ENCODE measurements at regions not wholly inside any gene's neighbourhood (a gene's known extent, or its start where the extent isn't known, plus 50 kb on each side); places are given as distances from the start of the nearest gene placed in this dataset.

DNA sequence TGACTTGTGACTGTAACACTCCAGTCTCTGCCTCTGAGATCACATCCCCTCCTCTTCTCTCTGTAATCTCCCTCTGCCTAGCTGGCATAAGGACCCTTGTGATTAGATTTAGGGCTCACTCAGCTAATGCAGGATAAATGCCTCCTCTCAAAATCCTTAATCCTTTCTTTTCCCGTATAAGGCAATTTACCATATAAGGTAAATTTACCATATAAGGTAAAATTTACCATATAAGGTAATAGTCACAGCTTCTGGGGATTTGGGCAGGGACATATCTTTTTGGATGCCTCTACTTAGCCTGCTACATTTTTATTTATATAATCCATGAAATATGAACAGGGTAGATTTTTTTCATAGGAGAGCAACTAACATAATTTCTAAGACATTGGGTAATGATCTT is 318.0 kb upstream of the PUM3 start:
- ATAC-seq (ENCODE audit: low FRiP score) = no peak
- no peak for DNase-seq (ENCODE audit: low spot score)
- TF ChIP-seq, protein P1, sequence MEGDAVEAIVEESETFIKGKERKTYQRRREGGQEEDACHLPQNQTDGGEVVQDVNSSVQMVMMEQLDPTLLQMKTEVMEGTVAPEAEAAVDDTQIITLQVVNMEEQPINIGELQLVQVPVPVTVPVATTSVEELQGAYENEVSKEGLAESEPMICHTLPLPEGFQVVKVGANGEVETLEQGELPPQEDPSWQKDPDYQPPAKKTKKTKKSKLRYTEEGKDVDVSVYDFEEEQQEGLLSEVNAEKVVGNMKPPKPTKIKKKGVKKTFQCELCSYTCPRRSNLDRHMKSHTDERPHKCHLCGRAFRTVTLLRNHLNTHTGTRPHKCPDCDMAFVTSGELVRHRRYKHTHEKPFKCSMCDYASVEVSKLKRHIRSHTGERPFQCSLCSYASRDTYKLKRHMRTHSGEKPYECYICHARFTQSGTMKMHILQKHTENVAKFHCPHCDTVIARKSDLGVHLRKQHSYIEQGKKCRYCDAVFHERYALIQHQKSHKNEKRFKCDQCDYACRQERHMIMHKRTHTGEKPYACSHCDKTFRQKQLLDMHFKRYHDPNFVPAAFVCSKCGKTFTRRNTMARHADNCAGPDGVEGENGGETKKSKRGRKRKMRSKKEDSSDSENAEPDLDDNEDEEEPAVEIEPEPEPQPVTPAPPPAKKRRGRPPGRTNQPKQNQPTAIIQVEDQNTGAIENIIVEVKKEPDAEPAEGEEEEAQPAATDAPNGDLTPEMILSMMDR (IDR thresholded peaks at IDR 0.05) = no peak

DNA sequence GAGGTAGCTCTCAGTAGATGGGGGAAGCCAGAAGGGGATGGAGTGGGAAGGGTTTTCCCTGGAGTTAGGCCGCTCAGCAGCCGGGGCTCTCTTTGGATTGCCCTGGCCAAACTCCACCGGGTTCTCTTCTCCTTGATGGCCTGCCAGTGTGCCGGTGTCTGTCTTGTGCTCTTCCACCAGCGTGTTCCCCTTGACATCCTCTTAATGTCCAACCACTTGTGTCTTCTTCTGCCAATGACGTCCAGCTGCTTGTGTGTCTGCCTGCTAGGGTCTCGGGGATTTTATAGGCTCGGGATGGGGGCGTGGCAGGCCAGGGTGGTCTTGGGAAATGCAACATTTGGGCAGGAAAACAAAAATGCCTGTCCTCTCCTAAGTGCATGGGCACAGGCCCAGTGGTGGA is 313.1 kb upstream of the PUM3 start:
- ATAC-seq (ENCODE audit: low FRiP score) (no peak), DNase-seq (ENCODE audit: low spot score) (no peak)
- TF ChIP-seq, protein P1 (IDR thresholded peaks at IDR 0.05) = no peak

DNA sequence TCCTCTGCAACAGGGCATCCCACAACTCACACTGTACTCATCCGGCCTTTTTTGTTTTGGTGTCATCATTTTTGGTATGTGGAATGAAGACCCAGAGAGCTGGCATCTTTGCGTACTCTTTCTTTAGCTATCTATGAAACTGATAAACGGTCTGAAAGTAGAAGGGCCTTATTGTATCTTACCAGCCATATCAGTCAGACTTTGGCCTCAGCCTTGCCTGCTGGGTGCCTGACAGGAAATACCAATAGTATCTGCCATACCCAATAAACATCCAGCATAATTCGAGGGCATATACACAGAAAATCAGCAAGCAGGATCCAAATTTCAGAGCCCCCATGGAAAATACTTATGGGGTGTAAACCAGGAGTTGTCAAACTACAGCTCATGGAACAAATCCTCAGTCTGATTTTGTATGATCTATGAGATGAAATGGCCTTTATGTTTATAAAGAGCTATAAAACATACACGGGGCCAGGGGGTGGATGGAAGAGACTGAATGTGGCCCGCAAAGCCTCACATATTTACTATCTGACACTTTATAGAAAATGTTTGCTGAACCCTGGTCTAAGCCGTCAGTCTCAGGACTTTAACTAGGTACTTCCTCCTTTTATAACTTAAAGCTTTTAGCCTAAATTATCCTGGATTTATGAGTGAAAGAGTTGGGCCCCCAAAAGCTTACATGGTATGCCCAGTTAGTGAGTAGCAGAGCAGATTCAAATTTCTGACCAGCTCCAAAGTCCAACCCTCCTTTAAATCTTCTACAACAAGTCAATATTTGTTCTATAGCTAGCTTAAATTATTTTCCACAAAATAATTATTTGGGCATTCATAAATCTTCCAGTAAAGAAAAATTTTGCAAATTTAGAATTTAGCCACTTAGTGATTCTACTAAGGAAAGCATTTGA is 308.0 kb upstream of the PUM3 start:
- ATAC-seq (ENCODE audit: low FRiP score) (no peak), DNase-seq (ENCODE audit: low spot score) (no peak)
- TF ChIP-seq, protein P1 (IDR thresholded peaks at IDR 0.05) = no peak

DNA sequence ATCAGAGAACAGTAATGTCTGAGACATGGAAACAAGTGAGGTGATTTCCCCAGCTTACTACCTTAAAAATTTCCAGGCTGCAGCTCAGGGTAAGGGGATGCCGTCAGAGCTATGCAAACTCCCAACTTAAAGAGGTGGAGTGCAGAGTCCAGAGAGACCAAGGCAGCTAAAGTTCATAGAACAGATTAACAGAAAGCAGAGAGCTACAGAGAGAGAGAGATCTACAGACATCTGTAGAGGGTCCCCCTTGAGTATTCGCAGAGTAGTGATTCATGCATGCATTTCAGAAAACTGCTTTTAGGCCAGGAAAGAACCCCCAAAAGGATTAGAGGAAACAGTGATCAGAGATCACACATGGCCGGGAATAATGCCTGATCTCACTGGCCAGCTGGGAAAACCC is 306.2 kb upstream of the PUM3 start:
- TF ChIP-seq, protein P1 (IDR thresholded peaks at IDR 0.05) = no peak
- DNase-seq (ENCODE audit: low spot score) (no peak), ATAC-seq (ENCODE audit: low FRiP score) (no peak)

DNA sequence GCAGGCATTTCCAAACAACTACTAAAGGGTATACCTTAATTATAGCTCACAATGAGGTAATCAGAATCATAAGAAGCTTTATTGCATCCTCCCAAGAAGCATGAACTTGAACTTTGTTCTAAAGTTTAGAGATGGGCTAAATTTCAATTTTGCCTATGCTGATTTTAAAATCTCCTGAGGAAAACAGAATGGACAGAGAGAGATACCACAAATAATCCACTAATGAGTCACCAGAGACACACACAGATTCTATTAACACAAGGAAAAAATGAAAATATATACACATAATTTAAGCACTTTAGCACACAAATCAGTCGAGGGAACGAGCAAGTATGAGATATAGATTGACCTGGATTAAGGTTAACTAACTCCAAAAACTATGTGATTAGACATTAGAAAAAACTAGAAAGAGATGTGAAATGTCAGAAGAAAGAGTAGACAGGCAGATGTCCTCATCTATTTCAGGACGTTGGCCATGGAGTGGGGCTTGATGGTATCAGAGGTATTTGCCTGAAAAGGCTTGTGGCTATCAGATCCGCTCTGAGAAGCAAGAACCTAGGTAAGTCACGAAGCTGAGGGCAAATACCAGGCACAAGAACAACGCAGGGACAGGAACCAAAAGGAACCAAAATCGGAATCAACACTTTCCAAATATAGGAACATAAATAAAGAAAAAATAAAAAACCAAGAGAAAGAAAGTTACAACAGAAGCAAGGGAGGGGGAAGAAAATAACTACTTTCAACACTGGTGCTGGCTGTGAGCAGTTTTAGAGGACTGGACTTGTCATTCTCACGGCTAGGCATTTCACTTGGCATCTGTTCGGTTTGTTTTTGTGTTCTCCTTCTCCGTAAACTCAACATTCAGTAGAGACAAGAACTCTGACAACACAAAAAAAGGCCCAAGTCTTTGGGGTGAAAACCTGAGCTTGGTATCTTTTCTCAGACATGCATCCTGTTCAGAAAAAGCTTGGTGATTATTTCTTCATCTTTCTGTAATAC is 294.6 kb upstream of the PUM3 start:
- no peak for DNase-seq (ENCODE audit: low spot score)
- TF ChIP-seq, protein P1 (IDR thresholded peaks at IDR 0.05) = no peak
- no peak for ATAC-seq (ENCODE audit: low FRiP score)

DNA sequence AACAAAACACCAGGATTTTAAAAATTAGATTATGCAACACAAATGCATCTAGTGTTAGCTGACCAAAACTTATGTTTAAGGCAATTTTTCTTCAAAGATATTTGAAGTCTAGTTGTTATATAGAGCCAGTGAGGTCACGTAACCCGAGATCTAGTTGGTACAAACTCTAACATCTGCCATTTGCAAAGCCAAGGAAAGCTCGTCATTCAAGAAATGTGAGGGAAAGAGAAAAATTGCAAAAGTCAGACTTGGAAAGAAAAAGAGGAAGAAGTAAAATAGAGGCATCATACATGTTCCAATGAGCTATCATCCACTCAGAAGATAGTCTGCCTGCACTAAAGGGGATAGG is 293.4 kb upstream of the PUM3 start:
- DNase-seq (ENCODE audit: low spot score) (no peak), ATAC-seq (ENCODE audit: low FRiP score) (no peak)
- TF ChIP-seq, protein P1 (IDR thresholded peaks at IDR 0.05) = no peak
